Stimulated activated memory B cell treated with anti-CD40 and anti-IgM and Interleukin-4, amounts not matched to agents 10 μg/mL and 1 μg/mL and 100 μg/mL, for 72 hours (primary cell): ENCODE measurements at regions not wholly inside any gene's neighbourhood (a gene's known extent, or its start where the extent isn't known, plus 50 kb on each side); places are given as distances from the start of the nearest gene placed in this dataset.
A peak's percentile ranks its signal among the peaks of the same experiment; 100 is the strongest.
"Not testable (repeated sequence)": the region's sequence is repeated elsewhere in the genome, so short reads cannot be mapped to it uniquely, and the experiment has no call there.

ENCODE experiments used
- ATAC-seq: fragments of 150-1000 bp; cut with Tn5 transposase; 2 replicates; pipeline ENCODE4 v1.10.0; 2021
- H3K27ac Mint-ChIP-seq: one replicate; pipeline ENCODE4 v1.8.0; 2022; ENCODE audit warnings: mild to moderate bottlenecking, mixed read lengths
- H3K27me3 Mint-ChIP-seq: one replicate; pipeline ENCODE4 v1.8.0; 2022; ENCODE audit warnings: mixed read lengths
- H3K36me3 Mint-ChIP-seq: one replicate; pipeline ENCODE4 v1.8.0; 2022; ENCODE audit warnings: mixed read lengths
- H3K4me1 Mint-ChIP-seq: one replicate; pipeline ENCODE4 v1.8.0; 2022; ENCODE audit warnings: mixed read lengths
- H3K4me3 Mint-ChIP-seq: one replicate; pipeline ENCODE4 v1.8.0; 2022; ENCODE audit warnings: mild to moderate bottlenecking, moderate library complexity, mixed read lengths
- H3K9me3 Mint-ChIP-seq: one replicate; pipeline ENCODE4 v1.8.0; 2022; ENCODE audit warnings: mixed read lengths

DNA sequence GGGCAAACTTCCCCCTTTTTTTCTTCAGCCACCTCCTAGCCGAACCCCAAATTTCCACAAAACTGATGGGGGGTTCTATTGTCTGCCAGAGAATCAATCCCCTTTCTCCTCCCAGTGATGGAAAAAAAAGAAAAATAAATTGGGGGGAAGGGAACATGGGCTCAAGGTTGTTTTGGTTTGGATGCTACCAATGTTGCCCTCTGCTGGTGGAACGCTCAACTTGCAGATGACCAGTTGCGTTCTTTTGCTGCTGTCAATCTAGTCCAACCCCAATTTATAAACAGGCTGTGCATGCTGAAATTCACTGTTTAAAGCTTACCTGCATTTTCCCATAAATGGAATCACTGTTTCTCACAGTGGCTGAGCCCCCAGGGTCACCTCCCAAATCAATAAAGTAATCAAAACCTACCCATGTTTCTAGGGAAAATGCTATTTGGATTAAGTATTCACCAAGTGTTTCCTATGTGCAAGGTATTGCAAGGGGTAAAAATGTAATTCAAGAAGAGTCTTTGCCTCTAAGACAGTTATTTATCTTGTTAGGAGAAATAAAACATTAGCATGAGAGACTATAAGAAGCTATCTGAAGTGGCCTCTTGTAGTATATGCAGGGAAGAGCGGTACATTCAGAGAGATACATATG lies 116.7 kb upstream of the TMEM164 start:
- Mint-ChIP-seq H3K36me3 (no peaks in the 10 kb centered on the region), H3K27ac (no peak overlapping the region), H3K27me3 (no peaks in the 10 kb centered on the region), H3K4me1 (peaks cover 36% of the 10 kb centered on the region), H3K9me3 (no peaks in the 10 kb centered on the region), H3K4me3 (no peak overlapping the region)
- ATAC-seq = no peak

DNA sequence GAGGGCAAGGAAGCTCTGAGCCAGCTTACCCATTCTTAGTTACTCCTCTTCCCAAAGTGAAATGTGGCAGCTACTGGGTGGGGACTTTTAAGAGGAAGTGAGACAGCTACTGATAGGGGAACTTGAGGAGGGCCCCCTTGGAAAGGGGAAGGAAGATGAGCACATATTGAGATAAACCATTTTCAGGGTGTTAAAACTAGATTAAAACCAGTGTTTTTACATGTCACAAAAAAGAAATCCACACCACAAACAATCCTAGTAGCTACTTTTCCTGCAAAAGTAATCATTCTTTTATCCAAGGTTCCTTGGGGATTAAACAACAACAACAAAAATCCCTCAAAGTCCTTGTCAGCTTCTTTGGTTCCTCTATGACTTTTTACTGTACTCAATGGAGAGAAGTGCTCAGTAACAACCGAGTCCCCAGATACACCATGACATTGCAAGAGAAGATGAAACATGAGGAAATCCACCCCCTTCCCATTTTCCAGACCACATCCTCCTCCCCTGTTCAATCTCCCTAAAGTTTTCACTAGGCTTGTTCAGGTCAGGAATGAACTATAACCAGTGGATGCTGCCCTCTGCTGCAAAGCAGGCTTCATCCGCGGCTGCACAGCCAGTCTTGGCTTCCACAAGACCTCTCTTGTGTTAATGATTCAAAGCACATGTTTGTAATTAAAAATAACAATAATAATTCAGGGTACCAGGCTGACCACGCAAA lies 113.5 kb upstream of the TMEM164 start:
- peak; percentile 75 for ATAC-seq
- H3K4me1 Mint-ChIP-seq = peaks cover 32% of the 10 kb centered on the region
- no peaks in the 10 kb centered on the region for H3K9me3 Mint-ChIP-seq
- no peaks in the 10 kb centered on the region for H3K36me3 Mint-ChIP-seq
- H3K27ac Mint-ChIP-seq = peak overlapping the region; percentile 69
- H3K4me3 Mint-ChIP-seq = no peak overlapping the region
- no peaks in the 10 kb centered on the region for H3K27me3 Mint-ChIP-seq

DNA sequence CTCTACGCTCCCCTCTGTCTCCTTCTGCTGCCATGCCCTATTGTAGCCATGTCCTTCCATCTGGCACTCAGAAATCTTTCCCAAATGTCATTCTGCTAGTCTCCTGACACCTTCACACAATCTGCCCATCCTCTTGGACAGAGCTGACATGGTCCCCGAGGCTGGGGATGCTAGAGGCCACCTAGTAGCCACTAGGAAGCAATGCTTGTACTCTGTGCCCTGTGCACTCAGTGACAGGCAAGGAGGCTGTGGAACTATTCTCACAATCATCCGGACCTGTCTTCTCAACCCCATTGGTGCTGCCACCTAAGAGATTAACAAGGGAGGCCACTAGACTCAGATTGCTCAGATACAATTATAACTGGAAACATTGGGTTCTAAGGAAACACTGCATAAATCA lies 112.6 kb upstream of the TMEM164 start:
- Mint-ChIP-seq H3K27me3 (no peaks in the 10 kb centered on the region), H3K4me1 (peaks cover 32% of the 10 kb centered on the region), H3K4me3 (peak overlapping the region; percentile 36), H3K27ac (peak overlapping the region; percentile 69), H3K36me3 (no peaks in the 10 kb centered on the region), H3K9me3 (no peaks in the 10 kb centered on the region)
- ATAC-seq = no peak

DNA sequence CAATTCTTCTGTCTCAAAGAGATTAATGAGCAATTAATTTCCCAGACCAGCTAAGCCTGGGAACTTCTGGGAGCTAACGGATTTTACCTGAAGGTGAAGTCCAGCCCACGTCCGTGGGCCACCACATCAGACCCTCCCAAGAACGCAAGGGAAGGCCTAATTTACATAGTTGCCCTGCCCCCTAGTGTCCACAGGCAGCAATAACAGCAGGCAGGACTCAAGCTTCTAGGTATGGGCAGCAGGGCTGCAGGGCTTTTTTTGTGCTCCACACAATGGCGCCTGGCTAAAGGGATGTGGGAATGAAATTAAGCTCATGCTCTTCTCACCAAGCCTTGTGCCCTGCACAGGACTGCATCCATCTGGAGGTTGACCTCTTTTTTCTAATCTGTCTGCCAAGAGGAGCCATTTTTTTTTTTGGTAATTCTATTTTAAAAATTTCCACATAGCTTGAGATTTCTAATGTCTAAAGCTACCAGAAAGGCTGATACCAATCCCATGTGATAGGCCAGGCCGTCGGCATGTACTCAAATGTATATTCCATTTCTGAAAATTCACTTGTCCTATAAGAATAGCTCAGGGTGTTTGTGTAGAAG lies 111.9 kb upstream of the TMEM164 start:
- no peaks in the 10 kb centered on the region for H3K36me3 Mint-ChIP-seq
- no peak for ATAC-seq

DNA sequence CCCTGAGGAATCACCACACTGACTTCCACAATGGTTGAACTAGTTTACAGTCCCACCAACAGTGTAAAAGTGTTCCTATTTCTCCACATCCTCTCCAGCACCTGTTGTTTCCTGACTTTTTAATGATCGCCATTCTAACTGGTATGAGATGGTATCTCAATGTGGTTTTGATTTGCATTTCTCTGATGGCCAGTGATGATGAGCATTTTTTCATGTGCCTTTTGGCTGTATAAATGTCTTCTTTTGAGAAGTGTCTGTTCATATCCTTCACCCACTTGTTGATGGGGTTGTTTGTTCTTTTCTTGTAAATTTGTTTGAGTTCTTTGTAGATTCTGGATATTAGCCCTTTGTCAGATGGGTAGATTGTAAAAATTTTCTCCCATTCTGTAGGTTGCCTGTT lies 106.9 kb upstream of the TMEM164 start:
- not testable (repeated sequence) for ATAC-seq, H3K4me1 Mint-ChIP-seq

More for the DNA sequence above, 111.9 kb upstream of the TMEM164 start:
- no peaks in the 10 kb centered on the region for H3K27me3 Mint-ChIP-seq
- peak overlapping the region; percentile 69 for H3K27ac Mint-ChIP-seq
- H3K4me3 Mint-ChIP-seq = no peak overlapping the region
- peaks cover 32% of the 10 kb centered on the region for H3K4me1 Mint-ChIP-seq
- H3K9me3 Mint-ChIP-seq = no peaks in the 10 kb centered on the region

DNA sequence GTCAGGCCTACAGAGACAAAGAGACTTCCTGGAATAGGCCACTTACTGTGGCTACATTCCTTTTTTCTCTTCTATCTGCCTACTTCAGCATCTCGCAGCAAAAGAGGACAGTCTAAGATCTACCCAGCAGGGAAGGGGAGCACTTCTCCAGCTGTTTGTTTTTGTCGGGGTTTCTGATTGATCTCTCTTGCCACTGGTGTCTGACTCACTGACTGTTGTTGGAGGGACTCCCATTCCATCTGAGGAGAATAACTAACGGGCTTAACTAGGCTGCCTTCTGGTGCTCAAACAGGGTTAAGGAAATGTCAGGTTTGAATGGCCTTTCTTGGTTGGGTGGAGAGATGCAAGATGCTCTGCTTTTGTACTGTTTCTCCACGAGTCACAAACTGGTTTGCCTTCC lies 100.2 kb upstream of the TMEM164 start:
- H3K27ac Mint-ChIP-seq = no peak overlapping the region
- no peaks in the 10 kb centered on the region for H3K36me3 Mint-ChIP-seq
- no peaks in the 10 kb centered on the region for H3K9me3 Mint-ChIP-seq
- no peak for ATAC-seq
- H3K4me1 Mint-ChIP-seq = no peaks in the 10 kb centered on the region
- H3K27me3 Mint-ChIP-seq = no peaks in the 10 kb centered on the region
- no peak overlapping the region for H3K4me3 Mint-ChIP-seq

More for the DNA sequence above, 106.9 kb upstream of the TMEM164 start:
- not testable (repeated sequence) for H3K4me3 Mint-ChIP-seq, H3K9me3 Mint-ChIP-seq, H3K27ac Mint-ChIP-seq, H3K27me3 Mint-ChIP-seq, H3K36me3 Mint-ChIP-seq

DNA sequence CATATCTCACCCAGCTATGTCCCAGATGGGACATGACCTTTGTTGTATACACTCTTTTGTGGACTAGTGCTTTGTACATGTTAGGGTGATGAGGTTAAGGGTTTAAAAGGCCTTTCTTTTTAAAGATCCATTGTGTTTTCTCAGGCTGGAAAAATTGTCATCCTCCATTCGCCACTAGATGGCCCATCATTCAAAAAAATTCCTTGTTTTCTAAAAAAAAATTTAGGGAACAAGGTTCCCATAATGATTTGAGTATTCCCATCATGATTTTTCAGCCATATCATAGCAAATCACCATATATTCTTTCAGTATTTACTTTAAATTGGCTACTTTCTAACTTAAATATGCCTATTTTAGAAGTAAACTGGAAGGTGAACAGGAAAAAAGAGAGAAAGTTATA lies 91.9 kb upstream of the TMEM164 start:
- H3K9me3 Mint-ChIP-seq = no peaks in the 10 kb centered on the region
- no peaks in the 10 kb centered on the region for H3K4me1 Mint-ChIP-seq
- no peak for ATAC-seq
- no peaks in the 10 kb centered on the region for H3K36me3 Mint-ChIP-seq
- no peak overlapping the region for H3K4me3 Mint-ChIP-seq
- no peak overlapping the region for H3K27ac Mint-ChIP-seq
- H3K27me3 Mint-ChIP-seq = no peaks in the 10 kb centered on the region

DNA sequence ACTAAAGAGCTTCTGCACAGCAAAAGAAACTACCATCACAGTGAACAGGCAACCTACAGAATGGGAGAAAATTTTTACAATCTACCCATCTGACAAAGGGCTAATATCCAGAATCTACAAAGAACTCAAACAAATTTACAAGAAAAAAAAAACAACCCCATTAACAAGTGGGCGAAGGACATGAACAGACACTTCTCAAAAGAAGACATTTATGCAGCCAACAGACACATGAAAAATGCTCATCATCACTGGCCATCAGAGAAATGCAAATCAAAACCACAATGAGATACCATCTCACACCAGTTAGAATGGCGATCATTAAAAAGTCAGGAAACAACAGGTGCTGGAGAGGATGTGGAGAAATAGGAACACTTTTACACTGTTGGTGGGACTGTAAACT lies 89.9 kb upstream of the TMEM164 start:
- not testable (repeated sequence) for H3K4me1 Mint-ChIP-seq, H3K9me3 Mint-ChIP-seq, H3K27me3 Mint-ChIP-seq, ATAC-seq, H3K36me3 Mint-ChIP-seq, H3K4me3 Mint-ChIP-seq, H3K27ac Mint-ChIP-seq

DNA sequence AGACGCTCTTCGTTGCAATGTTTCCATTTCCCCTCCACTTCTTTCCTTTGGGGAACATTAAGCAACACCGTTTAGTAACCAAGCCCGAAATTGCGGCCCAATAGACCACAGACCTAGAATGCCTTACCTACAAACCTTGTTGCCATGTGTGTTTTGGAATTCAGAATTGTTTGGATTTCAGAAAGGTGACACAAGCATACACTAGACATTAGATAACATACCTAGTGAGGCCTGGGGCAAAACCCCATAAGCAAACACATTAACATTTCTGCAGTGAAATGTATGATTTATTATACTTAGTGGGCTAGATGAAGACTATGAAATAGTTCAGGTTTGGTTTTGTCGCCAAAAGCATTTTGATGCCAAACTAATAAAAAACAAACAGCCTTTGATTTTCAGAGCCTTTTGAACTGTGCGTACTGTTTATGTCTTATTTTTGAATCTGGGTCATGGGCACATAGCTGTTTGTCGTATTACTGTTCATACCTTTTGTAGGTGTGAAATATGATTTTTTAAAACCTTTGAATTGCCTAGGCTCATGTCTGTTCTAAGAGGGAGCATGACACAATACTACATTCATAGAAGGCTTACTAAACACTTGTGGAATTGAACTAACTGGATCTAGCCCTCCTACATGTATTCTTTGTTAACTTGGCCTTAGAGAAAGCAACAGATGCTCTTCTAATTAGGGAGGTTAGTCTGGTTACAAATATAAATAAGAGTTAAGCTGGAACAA lies 88.6 kb upstream of the TMEM164 start:
- ATAC-seq = no peak
- no peaks in the 10 kb centered on the region for H3K4me1 Mint-ChIP-seq

DNA sequence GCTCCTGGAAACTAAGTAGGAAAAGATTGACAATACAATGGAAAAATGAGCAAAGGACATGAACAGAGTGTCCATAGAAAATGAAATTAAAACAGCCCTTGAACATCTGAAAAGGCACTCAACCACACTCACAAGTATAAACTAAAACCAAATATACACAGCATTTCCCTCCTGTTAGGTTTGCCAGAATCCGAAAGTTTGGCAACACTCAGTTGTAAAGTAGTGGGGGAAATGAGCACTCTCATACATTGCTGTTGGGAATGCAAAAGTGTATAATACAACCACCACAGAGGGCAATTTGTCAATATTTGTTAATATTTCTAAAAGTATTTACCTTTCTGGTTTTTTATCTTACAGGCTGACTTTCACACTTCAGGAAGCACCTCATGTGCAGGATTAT lies 84.2 kb upstream of the TMEM164 start:
- H3K36me3 Mint-ChIP-seq = no peaks in the 10 kb centered on the region
- H3K27ac Mint-ChIP-seq = no peak overlapping the region
- peaks cover 2% of the 10 kb centered on the region for H3K9me3 Mint-ChIP-seq
- H3K4me1 Mint-ChIP-seq = no peaks in the 10 kb centered on the region
- no peak for ATAC-seq
- H3K4me3 Mint-ChIP-seq = no peak overlapping the region
- no peaks in the 10 kb centered on the region for H3K27me3 Mint-ChIP-seq

More for the DNA sequence above, 88.6 kb upstream of the TMEM164 start:
- Mint-ChIP-seq H3K4me3 (no peak overlapping the region), H3K27me3 (no peaks in the 10 kb centered on the region), H3K36me3 (no peaks in the 10 kb centered on the region), H3K9me3 (no peaks in the 10 kb centered on the region), H3K27ac (no peak overlapping the region)

DNA sequence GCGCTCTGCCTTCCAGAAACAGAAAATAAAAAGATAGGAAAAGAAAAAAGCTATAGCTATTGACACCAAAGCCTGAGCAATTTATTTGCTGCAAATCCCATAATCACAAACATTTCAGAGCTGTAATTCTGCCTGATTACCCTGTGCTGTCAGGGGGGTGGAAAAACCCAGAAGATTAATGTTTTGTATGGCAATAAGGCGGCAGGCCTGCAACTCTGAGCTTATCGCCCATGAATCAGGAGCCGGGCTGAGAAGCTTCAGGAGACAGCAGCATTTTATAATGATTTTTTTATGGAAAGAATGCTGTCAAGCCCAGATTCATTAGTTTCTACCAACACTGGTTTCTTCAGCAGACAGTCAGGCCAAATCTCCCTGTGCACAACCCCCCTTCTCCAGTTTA lies 82.6 kb upstream of the TMEM164 start:
- Mint-ChIP-seq H3K4me1 (no peaks in the 10 kb centered on the region), H3K27me3 (no peaks in the 10 kb centered on the region), H3K9me3 (peaks cover 2% of the 10 kb centered on the region), H3K36me3 (no peaks in the 10 kb centered on the region), H3K4me3 (no peak overlapping the region), H3K27ac (no peak overlapping the region)
- no peak for ATAC-seq

DNA sequence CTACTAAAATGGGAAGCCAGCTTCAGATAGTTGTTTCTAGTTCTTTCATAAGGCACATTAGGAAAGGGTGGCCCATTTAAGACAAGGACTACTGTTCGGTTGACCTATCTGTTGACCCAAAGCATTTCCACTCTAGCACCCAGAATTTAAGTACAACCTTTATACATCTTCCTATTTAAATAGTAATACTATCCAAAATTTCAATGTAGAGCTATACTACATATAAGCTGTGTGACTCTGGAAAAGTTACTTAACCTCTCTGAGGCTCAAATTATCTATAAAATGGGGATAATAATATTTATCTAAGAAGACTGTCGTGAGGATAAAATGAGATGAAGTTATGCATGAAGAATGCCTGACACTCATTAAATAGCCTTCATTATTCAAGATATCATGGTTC lies 82.0 kb upstream of the TMEM164 start:
- ATAC-seq = no peak
- H3K27ac Mint-ChIP-seq = no peak overlapping the region
- peaks cover 2% of the 10 kb centered on the region for H3K9me3 Mint-ChIP-seq
- no peaks in the 10 kb centered on the region for H3K27me3 Mint-ChIP-seq
- H3K4me1 Mint-ChIP-seq = no peaks in the 10 kb centered on the region
- H3K4me3 Mint-ChIP-seq = no peak overlapping the region
- H3K36me3 Mint-ChIP-seq = no peaks in the 10 kb centered on the region

DNA sequence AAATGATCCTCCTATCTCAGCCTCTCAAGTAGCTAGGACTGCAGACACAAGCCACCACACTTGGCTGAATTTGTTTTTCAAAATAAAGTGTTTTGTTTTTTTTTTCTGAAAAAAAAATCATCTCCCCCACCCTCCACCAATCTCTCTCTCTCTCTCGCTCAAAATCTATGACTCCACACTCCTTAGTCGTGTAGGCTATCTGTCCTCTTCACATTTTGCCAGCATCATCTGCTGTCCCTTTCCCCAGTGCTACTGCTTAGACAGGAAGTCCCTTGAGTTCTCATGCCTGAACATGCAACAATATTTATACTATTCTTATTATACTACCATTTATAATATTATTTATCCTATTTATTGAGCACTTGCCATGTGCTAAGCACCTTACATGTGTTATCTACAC lies 80.7 kb upstream of the TMEM164 start:
- no peaks in the 10 kb centered on the region for H3K36me3 Mint-ChIP-seq
- no peaks in the 10 kb centered on the region for H3K4me1 Mint-ChIP-seq
- ATAC-seq = no peak
- no peak overlapping the region for H3K27ac Mint-ChIP-seq
- H3K9me3 Mint-ChIP-seq = peaks cover 2% of the 10 kb centered on the region
- no peaks in the 10 kb centered on the region for H3K27me3 Mint-ChIP-seq
- no peak overlapping the region for H3K4me3 Mint-ChIP-seq

DNA sequence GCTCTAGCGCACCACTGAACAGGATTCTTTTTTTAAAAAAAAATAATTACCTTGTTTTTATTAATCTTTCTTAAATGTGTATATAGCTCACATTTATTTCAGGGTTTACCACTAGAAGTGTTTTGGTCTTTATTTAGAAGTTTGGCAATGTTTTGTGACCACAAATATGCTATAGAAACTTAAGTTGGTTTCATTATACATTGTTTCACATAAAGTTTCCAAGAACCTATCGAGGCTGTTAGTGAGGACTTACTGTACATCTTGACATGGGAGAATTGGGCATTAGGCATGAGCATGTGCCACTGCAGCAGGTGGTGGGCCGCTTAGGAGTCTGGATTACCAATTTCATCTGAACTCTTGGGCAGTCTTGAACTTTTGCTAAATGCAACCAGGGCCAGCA lies 77.9 kb upstream of the TMEM164 start:
- not testable (repeated sequence) for H3K4me3 Mint-ChIP-seq, ATAC-seq, H3K36me3 Mint-ChIP-seq, H3K27me3 Mint-ChIP-seq, H3K27ac Mint-ChIP-seq, H3K4me1 Mint-ChIP-seq, H3K9me3 Mint-ChIP-seq

DNA sequence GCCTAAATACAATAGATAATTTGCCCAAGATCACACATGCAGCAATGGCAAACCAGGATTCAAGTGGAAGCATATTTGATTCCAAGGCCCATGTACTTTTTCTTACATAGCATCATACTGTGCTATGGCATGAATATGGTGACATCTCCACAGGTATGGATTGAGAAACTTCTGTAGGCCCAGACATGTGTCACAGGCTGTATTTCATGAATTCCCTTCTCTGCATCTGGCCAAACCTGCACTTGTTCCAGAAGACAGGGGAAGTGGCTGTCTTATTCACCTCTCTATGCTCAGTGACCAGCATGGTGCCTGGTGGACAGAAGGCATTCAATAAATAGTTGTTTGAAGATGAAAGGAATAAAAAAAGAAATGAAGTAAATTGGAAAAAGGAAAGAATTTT lies 77.3 kb upstream of the TMEM164 start:
- Mint-ChIP-seq H3K27me3 (no peaks in the 10 kb centered on the region), H3K27ac (no peak overlapping the region), H3K9me3 (peaks cover 2% of the 10 kb centered on the region), H3K36me3 (no peaks in the 10 kb centered on the region), H3K4me3 (no peak overlapping the region), H3K4me1 (no peaks in the 10 kb centered on the region)
- no peak for ATAC-seq
